Lung (tissue), 11 donors: ENCODE measurements at regions not wholly inside any gene's neighbourhood (a gene's known extent, or its start where the extent isn't known, plus 50 kb on each side); places are given as distances from the start of the nearest gene placed in this dataset.

Experiments
- ATAC-seq: fragments of 200-7000 bp; cut with Tn5 transposase; one replicate; pipeline ENCODE4 v1.9.1; 2020; ENCODE audit warnings: moderate number of reproducible peaks; ENCODE audit not compliant: insufficient read depth, low FRiP score
- DNase-seq, 3 donors: peaks; one replicate each; pipeline ENCODE4 v3.0.0-alpha.2; 2013 to 2017
- H3K27ac ChIP-seq, 2 donors: one replicate each; pipeline ENCODE4 v1.5.1; 2013; ENCODE audit warnings: mild to moderate bottlenecking in 2 of 2, moderate library complexity in 2 of 2, control low read depth in 1 of 2, inconsistent platforms in 1 of 2, low read depth in 1 of 2, low read length in 1 of 2
- H3K27me3 ChIP-seq, 3 donors: one replicate each; pipeline ENCODE4 v1.5.1; 2013; ENCODE audit warnings: low read length in 2 of 3; ENCODE audit not compliant: control insufficient read depth in 3 of 3, insufficient read depth in 3 of 3
- H3K36me3 ChIP-seq, 4 donors: one replicate each; pipeline ENCODE4 v1.5.1; 2013; ENCODE audit warnings: low read length in 4 of 4, mild to moderate bottlenecking in 1 of 4, moderate library complexity in 1 of 4; ENCODE audit not compliant: control insufficient read depth in 4 of 4, insufficient read depth in 4 of 4
- H3K4me1 ChIP-seq, 5 donors: one replicate each; pipeline ENCODE4 v1.5.1; 2013; ENCODE audit warnings: low read length in 5 of 5, mild to moderate bottlenecking in 2 of 5, moderate library complexity in 1 of 5; ENCODE audit not compliant: control insufficient read depth in 5 of 5, insufficient read depth in 5 of 5
- H3K4me3 ChIP-seq: one replicate; pipeline ENCODE4 v1.5.1; 2013; ENCODE audit warnings: mild to moderate bottlenecking, control low read depth, moderate library complexity
- H3K9ac ChIP-seq, 2 donors: one replicate each; pipeline ENCODE4 v1.5.1; 2013; ENCODE audit warnings: low read length in 2 of 2, control low read depth in 1 of 2; ENCODE audit not compliant: insufficient read depth in 1 of 2
- H3K9me3 ChIP-seq, 4 donors: one replicate each; pipeline ENCODE4 v1.5.1; 2013; ENCODE audit warnings: low read length in 3 of 4, mild to moderate bottlenecking in 1 of 4, moderate library complexity in 1 of 4; ENCODE audit not compliant: control insufficient read depth in 4 of 4, insufficient read depth in 3 of 4
- WGBS, 2 donors: extraction: QIAGEN DNeasy Blood & Tissue Kit; methylation state at CpG; one replicate each; pipeline ENCODE4 v1.1.7; 2013; 5-methylcytosine and 5-hydroxymethylcytosine counted together
- TF ChIP-seq, protein P1 (sequence below): IDR thresholded peaks from 2 replicates; pipeline ENCODE4 v1.5.1; 2012; ENCODE audit warnings: mild to moderate bottlenecking; ENCODE audit errors: control extremely low read depth, extremely low read depth
- donor health status: control.
- donor health status: control.
- donor health status: Bipolar disorder and iron deficiency.
- donor health status: healthy.
- donor health status: DM: yes; HTN: yes; CAD: no.

DNA sequence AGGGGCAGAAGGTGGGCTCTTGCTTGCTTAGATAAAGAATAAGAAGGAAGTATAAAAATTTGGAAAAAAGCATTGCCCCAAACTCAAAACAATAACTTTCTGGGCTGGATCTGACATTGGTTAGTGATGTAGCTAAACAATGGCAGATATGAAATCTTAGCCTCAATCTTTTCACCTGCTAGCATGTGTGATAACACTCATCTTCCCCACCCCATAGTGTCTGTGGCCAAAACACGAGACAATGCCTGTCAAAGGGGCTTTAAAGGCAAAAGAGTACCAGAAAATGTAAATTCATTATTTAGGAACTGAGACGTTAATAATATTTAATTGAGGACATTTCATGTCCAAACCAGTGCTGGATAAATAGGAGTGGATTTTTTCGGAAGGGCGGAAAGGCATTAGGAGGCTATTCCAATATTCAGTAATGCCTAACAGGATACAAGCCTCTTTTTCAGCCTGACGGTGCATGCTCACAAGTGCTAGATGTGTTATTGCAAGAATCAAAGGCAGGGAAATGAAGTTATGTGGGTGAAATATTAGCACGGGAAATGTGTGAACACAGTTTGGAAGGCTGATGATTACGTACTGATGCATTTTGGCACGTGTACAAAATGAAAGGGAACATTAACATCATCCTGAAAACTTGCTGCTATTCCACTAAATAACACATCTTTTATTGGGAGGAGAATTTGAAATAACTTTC, 395.7 kb downstream of the GALR1 start:
- Histone ChIP-seq H3K9ac (no peak overlapping the region), H3K4me1 (no peaks in the 10 kb centered on the region), H3K4me3 (no peak overlapping the region), H3K27ac (no peak overlapping the region), H3K27me3 (no peaks in the 10 kb centered on the region), H3K36me3 (no peaks in the 10 kb centered on the region), H3K9me3 (no peaks in the 10 kb centered on the region)
- TF ChIP-seq, protein P1, sequence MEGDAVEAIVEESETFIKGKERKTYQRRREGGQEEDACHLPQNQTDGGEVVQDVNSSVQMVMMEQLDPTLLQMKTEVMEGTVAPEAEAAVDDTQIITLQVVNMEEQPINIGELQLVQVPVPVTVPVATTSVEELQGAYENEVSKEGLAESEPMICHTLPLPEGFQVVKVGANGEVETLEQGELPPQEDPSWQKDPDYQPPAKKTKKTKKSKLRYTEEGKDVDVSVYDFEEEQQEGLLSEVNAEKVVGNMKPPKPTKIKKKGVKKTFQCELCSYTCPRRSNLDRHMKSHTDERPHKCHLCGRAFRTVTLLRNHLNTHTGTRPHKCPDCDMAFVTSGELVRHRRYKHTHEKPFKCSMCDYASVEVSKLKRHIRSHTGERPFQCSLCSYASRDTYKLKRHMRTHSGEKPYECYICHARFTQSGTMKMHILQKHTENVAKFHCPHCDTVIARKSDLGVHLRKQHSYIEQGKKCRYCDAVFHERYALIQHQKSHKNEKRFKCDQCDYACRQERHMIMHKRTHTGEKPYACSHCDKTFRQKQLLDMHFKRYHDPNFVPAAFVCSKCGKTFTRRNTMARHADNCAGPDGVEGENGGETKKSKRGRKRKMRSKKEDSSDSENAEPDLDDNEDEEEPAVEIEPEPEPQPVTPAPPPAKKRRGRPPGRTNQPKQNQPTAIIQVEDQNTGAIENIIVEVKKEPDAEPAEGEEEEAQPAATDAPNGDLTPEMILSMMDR: no peak
- ATAC-seq: no peak
- peak in 2 of 3 donors; percentile 4 to 25 for DNase-seq
- 68 to 71% methylated on average over 8 of the region's 8 CpGs for WGBS, 2 donors

DNA sequence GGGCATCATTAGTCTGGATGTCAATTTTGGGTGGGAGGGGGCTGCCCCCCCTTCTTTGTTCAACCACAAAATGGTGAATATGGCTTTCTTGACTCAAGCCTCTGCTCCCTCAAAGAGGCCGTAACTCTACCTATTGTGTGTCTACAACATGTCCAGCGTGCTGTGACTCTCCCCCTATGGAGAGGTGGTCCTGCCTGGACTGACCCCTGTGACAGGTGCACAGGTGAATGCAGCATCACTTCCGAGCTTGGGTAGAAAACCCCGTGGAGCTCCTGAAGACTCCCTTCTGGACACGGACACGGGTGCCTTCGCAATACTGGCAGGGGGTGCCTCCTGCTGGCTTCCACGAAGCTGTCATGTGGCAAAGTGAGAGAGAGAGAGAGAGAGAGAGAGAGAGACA, 397.8 kb downstream of the GALR1 start:
- H3K36me3 ChIP-seq: no peaks in the 10 kb centered on the region
- H3K27ac ChIP-seq: no peak overlapping the region
- no peaks in the 10 kb centered on the region for H3K4me1 ChIP-seq
- no peak for ATAC-seq
- TF ChIP-seq, protein P1: no peak
- no peaks in the 10 kb centered on the region for H3K9me3 ChIP-seq
- no peak overlapping the region for H3K4me3 ChIP-seq
- peaks cover 0 to 8% (median 4%) of the 10 kb centered on the region in 3 donors for H3K27me3 ChIP-seq
- 74 to 80% methylated on average over 8 of the region's 8 CpGs for WGBS, 2 donors
- no peak for DNase-seq
- no peak overlapping the region for H3K9ac ChIP-seq

DNA sequence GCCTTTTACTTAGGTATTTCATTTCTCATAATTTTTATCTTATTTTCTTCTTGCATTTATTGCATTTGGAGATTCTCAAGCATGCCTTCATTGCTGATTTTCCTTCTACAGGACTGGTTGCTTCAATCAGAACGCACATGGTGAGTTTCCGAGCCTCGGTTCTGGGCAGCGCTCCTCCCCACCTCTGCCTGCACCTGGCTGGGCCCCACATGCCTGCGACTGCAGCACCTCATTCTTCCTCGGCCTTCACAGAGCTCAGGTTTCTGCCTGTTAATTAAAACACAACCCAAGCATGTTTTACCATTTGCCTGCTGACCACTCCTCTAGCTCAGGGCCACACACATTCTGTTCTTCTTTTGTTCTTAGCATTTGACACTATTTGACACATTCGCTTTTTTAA, 398.8 kb downstream of the GALR1 start:
- peaks cover 0 to 8% (median 4%) of the 10 kb centered on the region in 3 donors for H3K27me3 ChIP-seq
- no peak overlapping the region for H3K27ac ChIP-seq
- WGBS, 2 donors: 78 to 79% methylated on average over 7 of the region's 7 CpGs
- no peak overlapping the region for H3K9ac ChIP-seq
- no peaks in the 10 kb centered on the region for H3K4me1 ChIP-seq
- H3K36me3 ChIP-seq: no peaks in the 10 kb centered on the region
- H3K9me3 ChIP-seq: no peaks in the 10 kb centered on the region
- TF ChIP-seq, protein P1: no peak
- DNase-seq: no peak
- no peak overlapping the region for H3K4me3 ChIP-seq
- no peak for ATAC-seq
